HFFc6 (cell line): ENCODE measurements at regions not wholly inside any gene's neighbourhood (a gene's known extent, or its start where the extent isn't known, plus 50 kb on each side); places are given as distances from the start of the nearest gene placed in this dataset.

Source experiments
- DNase-seq: peaks from one replicate; pipeline ENCODE4 v3.0.0-alpha.2; 2018
- H3K27ac Mint-ChIP-seq: 2 replicates; pipeline ENCODE4 v1.8.0; 2020; ENCODE audit warnings: mild to moderate bottlenecking, mixed read lengths
- H3K27me3 Mint-ChIP-seq: 2 replicates; pipeline ENCODE4 v1.8.0; 2021; ENCODE audit warnings: mild to moderate bottlenecking, moderate library complexity, mixed read lengths; ENCODE audit not compliant: insufficient read depth
- H3K36me3 Mint-ChIP-seq: 2 replicates; pipeline ENCODE4 v1.8.0; 2021; ENCODE audit warnings: low read depth, mixed read lengths
- H3K4me1 Mint-ChIP-seq: 2 replicates; pipeline ENCODE4 v1.8.0; 2020; ENCODE audit warnings: low read depth, mixed read lengths
- H3K4me3 Mint-ChIP-seq: 2 replicates; pipeline ENCODE4 v1.8.0; 2020; ENCODE audit warnings: mild to moderate bottlenecking, moderate library complexity, mixed read lengths
- H3K9me3 Mint-ChIP-seq: 2 replicates; pipeline ENCODE4 v1.8.0; 2020; ENCODE audit warnings: mild to moderate bottlenecking, mixed read lengths
- CTCF ChIP-seq: fragments of 200-600 bp; sonication (generic); IDR thresholded peaks from 2 replicates; pipeline ENCODE4 v1.5.0; 2021; ENCODE audit warnings: antibody characterized with exemption, mild to moderate bottlenecking

- peaks cover 21% of the 10 kb centered on the region for H3K36me3 Mint-ChIP-seq
- no peak for TF ChIP-seq CTCF
- peaks cover 7% of the 10 kb centered on the region for H3K4me1 Mint-ChIP-seq
- H3K27me3 Mint-ChIP-seq = peaks cover 3% of the 10 kb centered on the region; the same call in 1 of the 2 replicates
- no peak for DNase-seq
- H3K4me3 Mint-ChIP-seq = no peak overlapping the region
- no peak overlapping the region for H3K27ac Mint-ChIP-seq
- peaks cover 25% of the 10 kb centered on the region for H3K9me3 Mint-ChIP-seq
These were observed 129.0 kb upstream of the PARD3B start for GRCh38 chr2:204416236-204416635.

GRCh38 chr2:204425821-204426220, 119.5 kb upstream of the PARD3B start:
- H3K27ac Mint-ChIP-seq = no peak overlapping the region
- H3K27me3 Mint-ChIP-seq = peaks cover 2% of the 10 kb centered on the region
- H3K4me1 Mint-ChIP-seq = peaks cover 6% of the 10 kb centered on the region
- no peak for TF ChIP-seq CTCF
- peaks cover 4% of the 10 kb centered on the region; the same call in 1 of the 2 replicates for H3K9me3 Mint-ChIP-seq
- no peak for DNase-seq
- H3K36me3 Mint-ChIP-seq = peaks cover 8% of the 10 kb centered on the region
- no peak overlapping the region for H3K4me3 Mint-ChIP-seq

DNA sequence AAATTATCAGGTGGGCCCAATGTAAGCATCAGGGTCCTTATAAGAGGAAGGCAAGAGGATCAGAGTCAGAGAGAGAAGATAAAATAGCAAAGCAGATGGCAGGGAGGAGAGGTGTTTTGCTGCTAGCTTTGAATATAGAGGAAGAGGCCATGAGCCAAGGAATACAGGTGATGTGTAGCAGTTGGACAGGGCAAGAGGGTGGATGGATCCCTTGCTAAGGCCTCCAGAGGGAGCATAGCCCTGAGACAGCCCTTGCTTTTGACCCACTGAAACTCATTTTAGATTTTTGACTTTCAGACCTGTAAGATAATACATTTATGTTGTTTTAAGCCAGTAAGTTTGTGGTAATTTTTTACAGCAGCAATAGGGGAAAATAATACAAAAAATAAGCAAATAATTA, 116.6 kb upstream of the PARD3B start:
- H3K4me1 Mint-ChIP-seq = peaks cover 6% of the 10 kb centered on the region
- peaks cover 11% of the 10 kb centered on the region for H3K36me3 Mint-ChIP-seq
- peaks cover 17% of the 10 kb centered on the region for H3K9me3 Mint-ChIP-seq
- no peak overlapping the region for H3K27ac Mint-ChIP-seq
- no peak for TF ChIP-seq CTCF
- no peaks in the 10 kb centered on the region; the same call in none of the 2 replicates for H3K27me3 Mint-ChIP-seq
- DNase-seq = no peak
- H3K4me3 Mint-ChIP-seq = no peak overlapping the region

DNA sequence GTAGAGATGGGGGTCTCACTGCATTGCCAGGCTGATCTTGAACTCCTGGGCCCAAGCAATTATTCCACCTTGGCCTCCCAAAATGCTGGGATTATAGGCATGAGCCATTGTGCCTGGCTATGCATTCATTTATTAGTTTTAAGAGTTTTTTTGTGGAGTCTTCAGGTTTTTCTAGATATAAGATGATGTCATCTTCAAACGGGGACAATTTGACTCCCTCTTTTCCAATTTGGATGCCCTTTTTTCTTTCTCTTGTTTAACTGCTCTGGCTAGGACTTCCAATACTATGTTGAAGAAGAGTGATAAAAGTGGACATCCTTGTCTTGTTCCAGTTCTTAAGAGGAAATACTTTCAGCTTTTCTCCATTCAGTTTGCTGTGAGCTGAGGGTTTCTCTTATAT, 113.7 kb upstream of the PARD3B start:
- H3K27ac Mint-ChIP-seq = no peak overlapping the region
- TF ChIP-seq CTCF = no peak
- DNase-seq = no peak
- no peak overlapping the region for H3K4me3 Mint-ChIP-seq
- H3K4me1 Mint-ChIP-seq = peaks cover 4% of the 10 kb centered on the region; the same call in 1 of the 2 replicates
- H3K9me3 Mint-ChIP-seq = peaks cover 13% of the 10 kb centered on the region
- H3K36me3 Mint-ChIP-seq = peaks cover 11% of the 10 kb centered on the region
- H3K27me3 Mint-ChIP-seq = no peaks in the 10 kb centered on the region; the same call in 1 of the 2 replicates

GRCh38 chr2:204432196-204432595, 113.1 kb upstream of the PARD3B start:
- H3K27me3 Mint-ChIP-seq = no peaks in the 10 kb centered on the region; the same call in 1 of the 2 replicates
- no peak overlapping the region for H3K27ac Mint-ChIP-seq
- no peak overlapping the region for H3K4me3 Mint-ChIP-seq
- TF ChIP-seq CTCF = no peak
- peaks cover 11% of the 10 kb centered on the region for H3K36me3 Mint-ChIP-seq
- peaks cover 4% of the 10 kb centered on the region; the same call in 1 of the 2 replicates for H3K4me1 Mint-ChIP-seq
- no peak for DNase-seq
- H3K9me3 Mint-ChIP-seq = peaks cover 13% of the 10 kb centered on the region
